ENCODE measurements at regions not wholly inside any gene's neighbourhood (a gene's known extent, or its start where the extent isn't known, plus 50 kb on each side); places are given as distances from the start of the nearest gene placed in this dataset.

DNA sequence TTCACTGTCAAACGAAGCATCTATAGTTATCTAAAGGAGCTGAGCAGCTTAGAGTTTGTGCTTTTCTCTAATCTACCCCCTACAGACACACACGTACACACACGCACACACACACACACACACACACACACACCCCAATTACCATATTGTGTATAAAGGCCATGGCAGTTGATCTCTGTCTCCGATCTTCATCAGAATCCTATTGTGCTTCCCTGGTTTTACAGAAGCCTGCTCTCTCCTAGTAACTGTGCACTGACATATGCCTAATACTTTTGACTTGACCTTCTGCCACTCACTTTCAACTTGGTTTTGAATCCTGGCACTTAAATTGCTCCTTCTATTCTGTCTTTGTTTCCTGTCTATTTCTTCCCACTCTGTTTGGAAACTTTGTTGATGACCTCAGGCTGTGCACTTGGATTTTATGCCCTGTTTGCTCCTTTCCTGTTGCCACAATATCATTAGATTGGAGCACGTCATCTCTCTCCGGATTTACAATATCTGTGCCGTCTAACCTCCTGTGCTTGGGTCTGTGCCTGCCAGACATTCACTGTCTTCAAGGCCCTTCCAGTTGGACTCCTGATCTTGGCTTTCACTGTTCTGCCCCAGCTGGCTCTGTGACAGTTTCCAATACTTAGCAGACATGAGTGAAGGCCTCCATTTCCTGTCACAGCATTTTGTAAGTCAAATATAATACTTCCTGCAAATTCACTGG lies 928.1 kb downstream of the FAT4 start:
- no peaks in the 10 kb centered on the region for H3K27me3 Mint-ChIP-seq (ENCODE audit: low read depth)
- no peaks in the 10 kb centered on the region for H3K4me1 Mint-ChIP-seq (ENCODE audit: low read depth)

DNA sequence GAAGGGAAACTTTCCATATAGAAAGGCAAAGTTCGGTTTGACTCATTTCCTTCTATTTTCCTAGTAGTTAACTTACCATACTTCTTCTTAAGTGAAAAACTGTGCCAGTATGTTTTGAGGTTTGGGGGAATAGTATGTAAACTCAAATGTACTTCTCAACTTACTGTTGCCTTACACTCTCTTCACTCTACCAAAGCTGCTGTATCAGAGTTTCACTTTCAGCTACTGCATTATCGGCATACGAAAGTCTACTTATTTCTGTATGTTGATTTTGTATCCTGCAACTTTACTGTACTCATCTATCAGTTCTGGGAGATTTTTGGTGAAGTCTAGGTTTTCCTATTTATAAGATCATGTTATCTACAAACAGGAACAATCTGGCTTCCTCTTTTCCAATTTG lies 932.7 kb downstream of the FAT4 start:
- DNase-seq = no peak

More for the DNA sequence above, 928.1 kb downstream of the FAT4 start:
- peaks cover 18% of the 10 kb centered on the region for H3K9me3 Mint-ChIP-seq
- intact Hi-C loops (cut with micrococcal nuclease) = no loop called here
- no peak overlapping the region for H3K4me3 Mint-ChIP-seq
- no peak for DNase-seq
- H3K27ac Mint-ChIP-seq = no peak overlapping the region
- no peaks in the 10 kb centered on the region for H3K36me3 Mint-ChIP-seq (ENCODE audit: low read depth)
- CTCF ChIA-PET = no interaction called here

DNA sequence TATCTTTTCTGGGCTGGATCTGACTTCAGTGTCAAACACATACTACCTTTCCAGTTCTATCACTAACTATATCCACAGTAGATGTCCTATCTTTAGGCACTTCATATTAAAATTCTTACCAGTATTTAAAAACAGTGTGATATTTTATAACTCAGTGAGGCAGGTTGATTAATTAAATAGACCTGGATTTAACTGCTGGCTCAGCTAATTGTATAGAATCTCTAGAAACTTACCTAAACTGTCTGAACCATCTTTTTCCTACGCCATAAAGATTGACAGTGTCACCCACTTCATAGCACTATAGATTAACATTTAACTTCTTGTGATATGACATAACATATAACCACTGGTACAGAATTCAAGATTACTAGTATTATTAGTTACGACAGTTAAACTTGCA lies 935.3 kb downstream of the FAT4 start:
- CTCF ChIA-PET = no interaction called here
- Mint-ChIP-seq H3K27me3 (ENCODE audit: low read depth) (no peaks in the 10 kb centered on the region), H3K27ac (no peak overlapping the region), H3K36me3 (ENCODE audit: low read depth) (no peaks in the 10 kb centered on the region), H3K4me3 (no peak overlapping the region), H3K9me3 (peaks cover 9% of the 10 kb centered on the region), H3K4me1 (ENCODE audit: low read depth) (no peaks in the 10 kb centered on the region)
- DNase-seq = no peak
- intact Hi-C loops (cut with micrococcal nuclease) = no loop called here

More for the DNA sequence above, 932.7 kb downstream of the FAT4 start:
- intact Hi-C loops (cut with micrococcal nuclease) = no loop called here
- Mint-ChIP-seq H3K9me3 (peaks cover 15% of the 10 kb centered on the region), H3K36me3 (ENCODE audit: low read depth) (no peaks in the 10 kb centered on the region), H3K27me3 (ENCODE audit: low read depth) (no peaks in the 10 kb centered on the region), H3K27ac (no peak overlapping the region), H3K4me3 (no peak overlapping the region), H3K4me1 (ENCODE audit: low read depth) (no peaks in the 10 kb centered on the region)
- CTCF ChIA-PET = no interaction called here

DNA sequence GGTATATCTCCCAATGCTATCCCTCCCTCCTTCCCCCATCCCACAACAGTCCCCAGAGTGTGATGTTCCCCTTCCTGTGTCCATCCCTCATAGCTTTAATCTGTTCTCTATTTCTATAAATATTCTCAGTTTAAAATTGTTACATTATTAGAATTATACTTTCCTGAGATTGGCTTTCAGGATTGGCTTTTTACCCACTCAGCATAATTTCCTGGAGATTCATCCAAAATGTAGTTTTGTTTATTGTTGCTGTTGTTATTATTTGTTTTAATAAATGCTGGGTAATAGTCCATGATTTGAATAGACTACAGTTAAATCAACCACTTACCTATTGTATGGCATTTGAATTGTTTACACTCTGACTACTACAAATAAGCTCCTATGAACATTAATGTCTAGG lies 936.4 kb downstream of the FAT4 start:
- no peak for DNase-seq
- intact Hi-C loops (cut with micrococcal nuclease) = no loop called here
- Mint-ChIP-seq H3K36me3 (ENCODE audit: low read depth) (no peaks in the 10 kb centered on the region), H3K4me1 (ENCODE audit: low read depth) (no peaks in the 10 kb centered on the region), H3K9me3 (peaks cover 4% of the 10 kb centered on the region), H3K27ac (no peak overlapping the region), H3K4me3 (no peak overlapping the region), H3K27me3 (ENCODE audit: low read depth) (no peaks in the 10 kb centered on the region)
- CTCF ChIA-PET = no interaction called here

DNA sequence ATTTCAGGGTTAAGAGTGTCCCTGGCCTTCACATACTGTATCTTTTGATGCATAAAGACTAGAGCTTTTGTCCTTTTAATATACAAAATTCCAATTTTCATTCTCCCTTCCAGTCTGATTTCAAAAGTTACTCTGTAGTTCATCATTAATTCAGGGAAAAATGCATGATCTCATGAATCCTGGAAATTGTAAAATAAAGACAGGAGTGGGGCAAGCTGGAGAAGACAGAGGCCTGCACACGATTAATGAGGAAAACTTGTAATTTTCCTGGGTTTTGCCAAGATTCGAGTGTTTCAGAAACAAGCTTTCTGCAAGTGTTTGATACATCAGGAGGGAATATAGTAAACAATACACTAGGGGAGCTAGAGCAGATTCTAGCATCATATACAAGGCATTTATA lies 947.9 kb downstream of the FAT4 start:
- H3K4me3 Mint-ChIP-seq = no peak overlapping the region
- H3K36me3 Mint-ChIP-seq (ENCODE audit: low read depth) = no peaks in the 10 kb centered on the region
- no peak for DNase-seq
- intact Hi-C loops (cut with micrococcal nuclease) = no loop called here
- H3K27me3 Mint-ChIP-seq (ENCODE audit: low read depth) = no peaks in the 10 kb centered on the region
- H3K4me1 Mint-ChIP-seq (ENCODE audit: low read depth) = no peaks in the 10 kb centered on the region
- H3K27ac Mint-ChIP-seq = no peak overlapping the region
- CTCF ChIA-PET = interaction anchor here (1.6 kb wide), 1 partner anchor 20 kb away, joined by 3 read pairs; no protein-coding TSS in a partner anchor
- peaks cover 3% of the 10 kb centered on the region for H3K9me3 Mint-ChIP-seq

DNA sequence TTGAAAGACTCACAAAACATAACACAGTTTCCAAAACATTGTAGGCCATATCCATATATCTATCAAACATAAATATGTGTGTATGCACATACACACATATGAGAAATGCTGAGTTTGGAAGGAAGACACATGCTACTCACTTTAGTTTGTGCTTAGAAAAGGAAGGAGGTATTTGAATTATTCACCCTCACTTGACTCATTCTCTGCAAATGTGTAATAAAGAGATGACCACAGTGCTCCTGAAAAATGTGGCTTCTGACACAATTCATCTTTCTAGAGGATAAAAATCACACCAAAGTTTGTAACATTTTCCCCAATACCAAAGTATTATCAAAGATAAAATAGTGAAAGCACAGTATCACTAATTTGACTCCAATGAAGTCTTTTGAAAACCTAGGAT lies 950.1 kb downstream of the FAT4 start:
- Mint-ChIP-seq H3K4me3 (no peak overlapping the region), H3K27ac (no peak overlapping the region), H3K4me1 (ENCODE audit: low read depth) (no peaks in the 10 kb centered on the region), H3K36me3 (ENCODE audit: low read depth) (no peaks in the 10 kb centered on the region), H3K9me3 (no peaks in the 10 kb centered on the region), H3K27me3 (ENCODE audit: low read depth) (no peaks in the 10 kb centered on the region)
- CTCF ChIA-PET = no interaction called here
- intact Hi-C loops (cut with micrococcal nuclease) = no loop called here
- DNase-seq = no peak

DNA sequence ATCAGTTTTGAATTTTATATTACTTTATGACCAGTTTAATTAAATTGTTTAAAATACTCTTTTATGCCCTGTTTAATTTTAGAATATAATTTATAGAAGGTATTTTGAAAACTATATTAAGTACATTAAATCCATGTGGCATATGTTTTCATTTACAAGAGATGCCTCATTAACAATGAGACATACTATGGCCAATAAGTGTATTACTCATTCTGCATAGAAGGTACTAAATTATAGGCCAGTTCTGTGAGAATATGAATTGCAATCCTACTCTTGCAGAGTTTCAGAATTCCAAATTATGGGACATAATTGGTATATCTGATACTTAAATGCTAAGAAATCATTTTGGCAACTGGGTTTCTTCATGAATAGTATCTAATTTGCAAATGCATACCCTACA lies 951.1 kb downstream of the FAT4 start:
- DNase-seq = no peak
- CTCF ChIA-PET = no interaction called here
- Mint-ChIP-seq H3K4me1 (ENCODE audit: low read depth) (no peaks in the 10 kb centered on the region), H3K9me3 (peaks cover 3% of the 10 kb centered on the region), H3K36me3 (ENCODE audit: low read depth) (no peaks in the 10 kb centered on the region), H3K27me3 (ENCODE audit: low read depth) (no peaks in the 10 kb centered on the region), H3K4me3 (no peak overlapping the region), H3K27ac (no peak overlapping the region)
- intact Hi-C loops (cut with micrococcal nuclease) = no loop called here

DNA sequence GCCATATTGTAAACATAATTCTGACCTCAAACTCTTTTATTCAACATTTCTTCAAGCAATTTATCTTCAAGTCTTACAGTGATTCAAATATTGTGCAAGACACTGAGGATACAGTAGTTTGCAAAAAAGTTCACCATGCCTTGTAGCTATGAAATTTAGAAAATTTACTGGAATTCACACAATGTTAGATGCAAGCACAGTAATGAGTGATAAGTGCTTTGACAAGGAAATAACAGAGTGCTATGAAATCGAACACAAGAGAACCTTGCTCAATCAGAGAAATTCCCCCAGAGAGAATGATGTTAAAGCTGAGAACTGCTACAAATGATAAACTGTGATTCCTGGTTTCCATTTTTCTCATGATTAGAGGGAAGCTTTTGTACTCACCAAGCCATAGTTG lies 952.9 kb downstream of the FAT4 start:
- Mint-ChIP-seq H3K4me1 (ENCODE audit: low read depth) (no peaks in the 10 kb centered on the region), H3K27ac (no peak overlapping the region), H3K9me3 (peaks cover 3% of the 10 kb centered on the region), H3K4me3 (no peak overlapping the region), H3K27me3 (ENCODE audit: low read depth) (no peaks in the 10 kb centered on the region), H3K36me3 (ENCODE audit: low read depth) (no peaks in the 10 kb centered on the region)
- intact Hi-C loops (cut with micrococcal nuclease) = no loop called here
- DNase-seq = no peak
- CTCF ChIA-PET = no interaction called here

DNA sequence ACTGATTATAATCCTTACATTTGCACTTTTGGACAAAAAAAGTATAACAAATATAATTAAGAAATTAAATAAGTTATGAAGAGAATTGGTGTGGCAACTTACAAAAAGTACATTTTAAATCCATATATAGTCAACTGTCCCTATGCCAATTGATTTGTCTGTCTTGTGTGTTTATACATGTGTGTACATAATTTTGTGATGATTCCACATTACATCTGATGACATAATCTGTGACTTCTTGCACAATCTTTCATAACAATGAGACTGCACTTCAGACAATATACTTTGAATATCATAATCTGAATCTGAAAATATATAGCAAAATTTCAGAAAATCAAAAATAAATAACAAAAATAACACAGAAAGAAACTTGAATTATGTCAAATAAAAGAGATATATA lies 953.4 kb downstream of the FAT4 start:
- intact Hi-C loops (cut with micrococcal nuclease) = no loop called here
- Mint-ChIP-seq H3K9me3 (peaks cover 3% of the 10 kb centered on the region), H3K4me3 (no peak overlapping the region), H3K27ac (no peak overlapping the region), H3K4me1 (ENCODE audit: low read depth) (no peaks in the 10 kb centered on the region), H3K36me3 (ENCODE audit: low read depth) (no peaks in the 10 kb centered on the region), H3K27me3 (ENCODE audit: low read depth) (no peaks in the 10 kb centered on the region)
- no peak for DNase-seq
- CTCF ChIA-PET = no interaction called here

DNA sequence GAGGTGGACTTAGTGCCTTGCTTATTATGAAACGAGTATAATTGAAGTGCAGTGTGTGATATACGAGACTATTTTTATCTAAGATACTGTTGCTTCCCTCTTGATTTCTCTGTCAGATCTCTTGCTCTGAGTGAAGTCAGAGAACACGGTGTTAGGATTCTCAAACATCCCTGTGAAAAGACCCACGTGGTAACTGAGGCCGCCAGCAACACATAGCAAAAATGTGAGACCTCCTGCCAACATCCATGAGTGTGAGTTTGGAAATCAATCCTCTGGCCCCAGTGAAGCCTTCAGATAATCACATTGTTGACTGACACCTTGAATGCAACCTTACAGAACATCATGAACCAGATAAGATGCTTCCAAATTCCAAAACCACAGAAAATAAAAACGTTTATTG lies 954.4 kb downstream of the FAT4 start:
- CTCF ChIA-PET = no interaction called here
- H3K4me1 Mint-ChIP-seq (ENCODE audit: low read depth) = no peaks in the 10 kb centered on the region
- no peak for DNase-seq
- no peak overlapping the region for H3K4me3 Mint-ChIP-seq
- peaks cover 3% of the 10 kb centered on the region for H3K9me3 Mint-ChIP-seq
- intact Hi-C loops (cut with micrococcal nuclease) = no loop called here
- H3K27ac Mint-ChIP-seq = no peak overlapping the region
- no peaks in the 10 kb centered on the region for H3K36me3 Mint-ChIP-seq (ENCODE audit: low read depth)
- H3K27me3 Mint-ChIP-seq (ENCODE audit: low read depth) = no peaks in the 10 kb centered on the region

DNA sequence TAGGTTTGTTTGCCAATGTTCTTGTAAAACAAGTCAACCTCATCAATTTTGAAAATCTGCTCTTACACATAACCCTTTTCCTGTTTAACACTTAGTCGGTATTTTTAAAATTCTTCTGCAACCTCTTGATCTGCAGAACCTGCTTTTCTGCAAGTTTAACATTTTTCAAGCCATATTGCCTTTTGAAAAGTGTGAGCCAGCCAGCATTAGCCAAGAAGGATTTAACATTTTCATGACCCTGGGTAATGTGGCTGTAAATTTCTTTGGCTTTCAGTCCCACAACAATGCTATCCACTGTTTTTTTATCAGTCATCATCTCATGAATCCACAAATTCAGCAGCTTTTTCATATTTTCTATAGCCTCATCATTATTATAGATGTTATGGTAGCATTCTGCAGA lies 956.5 kb downstream of the FAT4 start:
- Mint-ChIP-seq H3K27me3 (ENCODE audit: low read depth) (no peaks in the 10 kb centered on the region), H3K4me3 (no peak overlapping the region), H3K27ac (no peak overlapping the region), H3K36me3 (ENCODE audit: low read depth) (no peaks in the 10 kb centered on the region), H3K9me3 (peaks cover 3% of the 10 kb centered on the region), H3K4me1 (ENCODE audit: low read depth) (no peaks in the 10 kb centered on the region)
- intact Hi-C loops (cut with micrococcal nuclease) = no loop called here
- CTCF ChIA-PET = no interaction called here
- no peak for DNase-seq

DNA sequence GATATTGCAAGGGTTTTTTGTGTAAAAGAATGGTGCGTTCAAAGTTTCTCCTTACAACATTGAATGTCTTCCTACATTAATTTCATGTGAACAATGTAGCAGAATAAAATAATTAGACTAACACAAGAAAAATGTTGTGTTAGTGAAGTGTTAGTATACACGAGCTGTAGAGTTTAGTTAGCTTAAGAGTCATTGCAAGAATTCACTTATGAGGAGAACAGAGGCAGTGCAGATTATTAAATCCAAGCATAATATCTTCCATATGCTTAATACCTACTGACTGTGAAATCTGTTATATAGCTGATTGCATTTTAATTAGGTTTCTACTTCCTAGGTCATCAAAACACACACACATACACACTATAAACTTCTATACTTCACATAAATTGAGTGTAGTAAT lies 959.0 kb downstream of the FAT4 start:
- Mint-ChIP-seq H3K4me3 (no peak overlapping the region), H3K36me3 (ENCODE audit: low read depth) (no peaks in the 10 kb centered on the region), H3K4me1 (ENCODE audit: low read depth) (no peaks in the 10 kb centered on the region), H3K27me3 (ENCODE audit: low read depth) (no peaks in the 10 kb centered on the region), H3K9me3 (peaks cover 6% of the 10 kb centered on the region), H3K27ac (no peak overlapping the region)
- intact Hi-C loops (cut with micrococcal nuclease) = no loop called here
- CTCF ChIA-PET = no interaction called here
- no peak for DNase-seq

DNA sequence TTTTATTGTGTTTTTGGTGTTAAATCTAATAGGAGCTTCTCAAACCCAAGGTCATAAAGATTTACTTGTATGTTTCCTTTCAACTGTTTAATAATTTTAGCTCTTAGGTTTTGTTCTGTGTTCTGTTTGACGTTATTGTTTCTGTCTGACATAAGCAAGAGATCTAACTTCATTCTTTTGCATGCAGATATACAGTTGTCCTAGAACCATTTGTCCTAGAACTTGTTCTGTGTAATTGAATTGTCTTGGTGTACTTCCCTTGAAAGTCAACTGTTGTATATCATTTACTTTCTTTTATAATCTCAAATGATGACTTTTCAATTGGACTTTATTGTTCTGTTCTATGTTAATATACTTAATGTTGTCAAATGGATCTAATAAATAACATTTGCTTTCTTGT lies 977.1 kb downstream of the FAT4 start:
- no peaks in the 10 kb centered on the region for H3K36me3 Mint-ChIP-seq (ENCODE audit: low read depth)
- intact Hi-C loops (cut with micrococcal nuclease) = no loop called here
- H3K9me3 Mint-ChIP-seq = peaks cover 4% of the 10 kb centered on the region
- CTCF ChIA-PET = no interaction called here
- H3K4me3 Mint-ChIP-seq = no peak overlapping the region
- no peak overlapping the region for H3K27ac Mint-ChIP-seq
- H3K4me1 Mint-ChIP-seq (ENCODE audit: low read depth) = no peaks in the 10 kb centered on the region
- DNase-seq = no peak
- H3K27me3 Mint-ChIP-seq (ENCODE audit: low read depth) = no peaks in the 10 kb centered on the region

DNA sequence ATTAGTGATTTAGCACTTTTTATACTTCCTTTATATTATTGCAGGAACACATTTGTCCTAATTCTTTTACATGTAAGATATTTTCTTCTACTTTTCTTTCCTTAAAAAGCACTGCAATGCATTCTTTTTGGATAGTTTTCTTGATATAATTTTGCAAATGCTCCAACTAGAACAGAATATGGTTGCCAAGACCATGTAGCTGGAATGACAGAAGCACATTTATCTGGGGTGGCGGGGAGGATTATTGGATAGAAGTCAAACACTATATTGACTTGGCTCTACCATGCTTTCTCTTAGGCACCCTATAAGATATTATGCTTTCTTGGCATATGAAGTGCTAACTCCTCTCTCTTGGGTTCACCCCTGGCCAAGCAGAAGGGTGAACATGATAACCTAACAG lies 983.5 kb downstream of the FAT4 start:
- Mint-ChIP-seq H3K4me3 (no peak overlapping the region), H3K9me3 (peaks cover 20% of the 10 kb centered on the region), H3K27ac (no peak overlapping the region), H3K36me3 (ENCODE audit: low read depth) (no peaks in the 10 kb centered on the region), H3K27me3 (ENCODE audit: low read depth) (no peaks in the 10 kb centered on the region), H3K4me1 (ENCODE audit: low read depth) (no peaks in the 10 kb centered on the region)
- intact Hi-C loops (cut with micrococcal nuclease) = no loop called here
- DNase-seq = no peak
- CTCF ChIA-PET = no interaction called here
